ENCODE measurements at regions not wholly inside any gene's neighbourhood (a gene's known extent, or its start where the extent isn't known, plus 50 kb on each side); places are given as distances from the start of the nearest gene placed in this dataset.

GRCh38 chr11:106614262-106614661, 404.0 kb downstream of the GUCY1A2 start:
- TF ChIP-seq POLR2AphosphoS5 (IDR thresholded peaks at IDR 0.05) (no peak), CTCF (IDR thresholded peaks at IDR 0.05) (no peak), POLR2A (IDR thresholded peaks at IDR 0.05) (no peak)

All from prostate gland (tissue), 2 donors.